COLO668 (cell line): ENCODE measurements at regions not wholly inside any gene's neighbourhood (a gene's known extent, or its start where the extent isn't known, plus 50 kb on each side); places are given as distances from the start of the nearest gene placed in this dataset.
A peak's percentile ranks its signal among the peaks of the same experiment; 100 is the strongest.

Experiments
- DNase-seq: peaks from one replicate; lab custom pipeline; 2025; ENCODE audit not compliant: unreplicated experiment; lab: John Stamatoyannopoulos, UW

- no peak for DNase-seq
Measured at GRCh38 chr14:76950055-76951020, 78.2 kb downstream of the IRF2BPL start.

- DNase-seq, result no peak
Measured at GRCh38 chr14:76948976-76949375, 79.5 kb downstream of the IRF2BPL start.

DNA sequence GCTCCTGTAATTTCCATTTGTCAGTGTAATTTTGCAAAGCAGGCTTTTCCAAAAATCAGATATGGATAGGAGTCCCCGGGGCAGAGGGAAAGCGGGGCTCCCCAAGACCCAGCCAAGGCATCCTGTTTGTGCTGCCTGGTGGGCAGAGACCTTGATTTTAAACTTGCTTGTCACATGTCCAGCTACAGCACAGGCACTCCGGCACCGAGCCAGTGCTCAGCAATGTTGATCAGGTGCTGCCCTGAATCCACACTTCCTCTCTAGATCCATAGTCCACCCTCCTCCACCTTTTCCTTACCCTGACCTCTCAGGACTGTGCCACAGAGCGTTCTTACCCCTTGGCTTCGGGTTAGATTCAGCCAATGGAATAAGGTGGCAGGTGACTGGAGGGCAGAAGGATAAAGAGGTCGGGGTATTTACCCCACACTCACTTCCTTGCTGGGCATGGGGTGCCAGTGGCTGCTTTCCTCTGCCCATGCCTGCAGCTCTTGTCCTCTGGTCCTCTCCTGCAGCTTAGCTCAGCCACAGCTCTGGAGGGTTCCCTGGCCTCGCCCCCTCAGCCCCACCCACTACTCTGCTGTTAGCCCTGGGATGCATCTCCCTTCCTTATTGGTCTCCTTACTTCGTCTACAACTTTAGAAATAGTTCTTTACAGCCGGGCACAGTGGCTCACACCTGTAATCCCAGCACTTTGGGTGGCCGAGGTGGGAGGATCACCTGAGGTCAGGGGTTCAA is 80.1 kb downstream of the IRF2BPL start:
- no peak for DNase-seq

GRCh38 chr14:76947838-76948184 is 80.7 kb downstream of the IRF2BPL start:
- no peak for DNase-seq

- peak; percentile 98 for DNase-seq
Measured at GRCh38 chr14:76947078-76947837, 81.2 kb downstream of the IRF2BPL start.

- no peak for DNase-seq
Measured at GRCh38 chr14:76946753-76947077, 81.8 kb downstream of the IRF2BPL start.

GRCh38 chr14:76943072-76943471 is 85.4 kb downstream of the IRF2BPL start:
- no peak for DNase-seq

DNA sequence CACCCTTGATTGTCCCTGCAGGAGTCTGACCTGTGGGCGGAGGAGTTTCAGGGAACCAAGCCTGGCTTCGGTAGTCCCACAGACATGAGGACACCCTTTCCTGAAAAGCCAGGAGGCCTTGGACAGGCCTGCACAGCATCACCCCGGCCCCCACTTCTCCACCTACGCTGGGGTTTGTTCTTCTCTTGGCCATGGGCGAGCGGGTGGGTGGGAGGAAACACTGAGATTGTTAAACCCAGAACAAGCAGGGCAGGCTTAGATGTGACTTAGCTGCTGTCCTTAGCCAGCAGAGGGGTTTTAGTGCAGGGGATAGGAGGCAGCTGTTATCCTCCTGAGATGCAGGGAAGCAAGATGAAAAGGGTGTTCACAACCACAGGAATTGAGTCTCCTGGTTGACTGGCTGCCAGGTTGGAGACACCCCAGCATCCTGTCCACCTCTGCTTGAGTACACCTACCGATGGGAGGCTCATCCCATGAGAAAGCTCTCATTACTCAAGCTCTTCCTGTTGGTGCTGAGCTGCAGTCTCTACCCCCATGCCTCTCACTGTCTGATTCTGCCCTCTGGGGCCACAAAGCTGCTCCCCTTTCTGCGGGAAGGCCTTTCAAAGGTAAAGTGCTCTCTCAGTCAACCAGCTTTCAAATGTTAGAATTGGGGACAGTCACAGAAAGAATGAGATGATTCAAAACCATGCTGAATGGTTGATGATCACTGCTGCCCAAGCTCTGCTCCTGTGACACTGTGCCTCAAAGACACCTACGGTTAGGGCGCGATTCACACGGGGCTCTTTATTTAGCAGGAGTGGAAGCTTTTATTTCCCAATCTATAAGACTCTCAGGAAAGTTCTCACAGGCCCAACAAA is 86.3 kb downstream of the IRF2BPL start:
- no peak for DNase-seq

DNA sequence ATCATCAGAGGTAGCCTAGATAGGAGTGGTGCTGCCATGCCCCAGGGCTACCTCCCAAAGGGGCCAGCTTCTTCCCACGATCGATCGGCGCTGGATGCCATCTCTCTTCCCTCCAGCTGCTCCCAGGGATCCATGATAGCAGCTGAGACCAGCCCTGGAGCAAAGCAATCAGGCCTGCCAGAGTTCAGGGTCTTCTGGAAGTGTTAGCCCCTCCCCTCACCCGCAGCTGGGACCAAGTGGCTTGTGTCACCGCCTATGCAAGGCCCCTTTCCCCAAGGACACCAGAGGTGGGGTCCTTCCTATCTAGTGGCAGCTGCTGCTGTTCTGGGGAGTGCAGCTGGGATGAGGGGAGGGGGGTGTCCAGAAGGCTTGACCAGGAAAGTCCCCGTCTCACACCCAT is 87.0 kb downstream of the IRF2BPL start:
- DNase-seq, result no peak

DNA sequence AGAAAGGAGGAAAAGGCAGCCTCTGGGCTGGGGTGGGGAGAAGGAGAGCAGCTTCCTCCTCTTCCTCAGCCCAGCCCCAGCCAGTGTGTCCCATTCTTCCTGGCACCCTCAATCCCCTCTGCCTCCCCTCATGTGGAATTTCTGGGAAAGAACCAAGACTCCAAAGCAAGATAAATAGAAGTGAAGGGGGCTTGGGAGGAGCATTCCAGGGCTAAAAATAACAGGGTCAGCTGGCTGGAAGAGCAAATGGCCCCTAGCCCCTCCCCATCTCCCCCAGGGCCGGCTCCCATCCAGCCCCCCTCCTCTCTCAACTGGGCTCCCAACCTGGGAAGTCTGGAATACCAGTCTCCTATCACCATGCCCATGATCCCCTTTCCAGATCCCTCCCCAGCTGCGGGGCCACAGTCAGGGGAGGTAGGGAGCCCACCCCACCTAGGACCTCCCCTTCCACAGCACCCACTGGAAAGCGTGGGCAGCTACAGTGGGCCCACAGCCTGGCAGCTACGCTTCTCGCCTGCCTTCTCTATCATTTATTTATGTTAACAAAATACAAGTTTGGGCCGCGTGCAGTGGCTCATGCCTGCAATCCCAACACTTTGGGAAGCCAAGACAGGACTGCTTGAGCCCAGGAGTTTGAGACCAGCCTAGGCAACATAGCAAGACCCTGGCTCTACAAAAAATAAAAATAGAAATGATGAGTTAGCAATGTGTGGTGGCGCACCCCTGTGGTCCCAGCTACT is 88.3 kb downstream of the IRF2BPL start:
- DNase-seq, result no peak

GRCh38 chr14:76939015-76939742 is 89.3 kb downstream of the IRF2BPL start:
- DNase-seq, result no peak

- no peak for DNase-seq
Measured at GRCh38 chr14:76938092-76938500, 90.4 kb downstream of the IRF2BPL start.

GRCh38 chr14:76937181-76938091 is 91.1 kb downstream of the IRF2BPL start:
- DNase-seq, result peak; percentile 65

GRCh38 chr14:76936483-76936882 is 92.0 kb downstream of the IRF2BPL start:
- no peak for DNase-seq

DNA sequence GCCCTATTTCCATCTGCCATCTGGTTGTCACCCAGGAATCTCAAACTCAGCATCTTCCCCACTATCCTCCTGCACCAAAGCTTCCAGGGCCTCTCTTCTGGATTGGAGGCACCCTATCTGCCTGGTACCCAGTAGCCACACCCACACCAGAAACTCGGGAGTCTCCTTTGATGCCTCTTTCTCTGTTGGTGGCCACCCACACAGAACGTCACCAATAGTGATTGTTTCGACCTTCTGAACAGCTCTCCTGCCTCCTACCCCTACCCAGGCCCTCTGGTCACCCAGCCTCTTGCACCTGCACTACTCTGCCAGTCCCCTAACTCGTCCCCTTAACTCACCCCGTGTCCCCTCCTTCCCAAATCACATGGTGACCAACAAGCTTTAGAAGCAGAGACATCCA is 95.0 kb downstream of the IRF2BPL start:
- no peak for DNase-seq

GRCh38 chr14:76931631-76932402 is 96.7 kb downstream of the IRF2BPL start:
- DNase-seq, result no peak

DNA sequence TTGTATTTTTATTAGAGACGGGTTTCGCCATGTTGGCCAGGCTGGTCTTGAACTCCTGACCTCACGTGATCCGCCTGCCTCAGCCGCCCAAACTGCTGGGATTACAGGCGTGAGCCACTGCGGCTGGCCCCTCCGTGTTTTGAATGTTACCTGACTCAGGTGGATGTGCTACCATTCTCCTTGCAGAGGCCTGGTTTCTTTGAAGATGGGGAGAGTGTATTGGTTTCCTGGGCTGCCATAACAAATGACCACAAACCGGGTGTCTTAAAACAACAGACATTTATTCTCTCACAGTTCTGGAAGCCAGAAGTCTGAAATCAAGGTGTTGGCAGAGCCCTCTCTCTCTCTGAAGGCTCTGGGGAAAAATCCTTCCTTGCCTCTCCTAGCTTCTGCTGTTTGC is 98.0 kb downstream of the IRF2BPL start:
- DNase-seq, result no peak

DNA sequence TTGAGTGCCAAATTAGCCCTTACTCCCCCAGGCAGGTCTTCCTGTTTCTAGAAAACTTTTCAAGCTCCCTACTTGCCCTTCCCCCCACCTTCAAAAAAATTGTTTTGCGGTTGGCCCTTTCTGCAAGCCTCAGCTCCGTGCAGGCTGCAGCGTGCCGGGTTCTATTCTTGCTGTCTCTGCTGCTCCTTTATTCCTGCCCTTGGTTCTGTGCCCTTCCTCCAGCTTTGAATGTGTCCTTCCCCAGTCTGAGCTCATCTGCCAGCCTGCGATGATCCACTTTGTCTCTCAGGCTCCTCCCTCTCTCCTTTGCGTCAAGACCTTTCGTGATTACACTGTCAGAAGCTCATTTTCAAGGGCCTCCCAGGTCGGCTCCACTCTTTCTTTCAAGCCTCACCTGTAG is 98.6 kb downstream of the IRF2BPL start:
- no peak for DNase-seq
